Ectodermal cell (in vitro differentiated cells): ENCODE measurements at regions not wholly inside any gene's neighbourhood (a gene's known extent, or its start where the extent isn't known, plus 50 kb on each side); places are given as distances from the start of the nearest gene placed in this dataset.

ENCODE experiments used
- H3K27ac ChIP-seq: 2 replicates; pipeline ENCODE4 v1.7.0; 2013; ENCODE audit warnings: mild to moderate bottlenecking, low read depth, low read length; ENCODE audit not compliant: insufficient read depth, poor library complexity, severe bottlenecking
- H3K27me3 ChIP-seq: 2 replicates; pipeline ENCODE4 v1.7.0; 2013; ENCODE audit warnings: mild to moderate bottlenecking, low read length; ENCODE audit not compliant: insufficient read depth, control insufficient read depth, poor library complexity, severe bottlenecking
- H3K36me3 ChIP-seq: one replicate; pipeline ENCODE4 v1.7.0; 2013; ENCODE audit warnings: low read length; ENCODE audit not compliant: control insufficient read depth, insufficient read depth
- H3K4me1 ChIP-seq: one replicate; pipeline ENCODE4 v1.7.0; 2013; ENCODE audit warnings: low read length; ENCODE audit not compliant: control insufficient read depth, insufficient read depth
- H3K4me3 ChIP-seq: 2 replicates; pipeline ENCODE4 v1.7.0; 2013; ENCODE audit warnings: low read depth, low read length, control low read depth; ENCODE audit not compliant: insufficient read depth
- H3K9me3 ChIP-seq: 2 replicates; pipeline ENCODE4 v1.7.0; 2013; ENCODE audit warnings: mild to moderate bottlenecking, low read length, moderate library complexity; ENCODE audit not compliant: control insufficient read depth
- WGBS, 2 experiments: methylation state at CpG; one replicate each; pipeline ENCODE4 v1.1.7; 2013; ENCODE audit warnings: missing lambda C conversion rate in 2 of 2; 5-methylcytosine and 5-hydroxymethylcytosine counted together

- Histone ChIP-seq H3K27ac (no peak overlapping the region), H3K4me3 (no peak overlapping the region), H3K4me1 (no peaks in the 10 kb centered on the region), H3K9me3 (no peaks in the 10 kb centered on the region), H3K27me3 (no peaks in the 10 kb centered on the region), H3K36me3 (no peaks in the 10 kb centered on the region)
- 94 to 95% methylated on average over 2 of the region's 2 CpGs for WGBS, 2 experiments
Measured at GRCh38 chr15:91592567-91592966, 260.9 kb upstream of the SLCO3A1 start.

GRCh38 chr15:91593067-91593466 lies 260.4 kb upstream of the SLCO3A1 start:
- Histone ChIP-seq H3K4me3 (no peak overlapping the region), H3K27me3 (no peaks in the 10 kb centered on the region), H3K27ac (no peak overlapping the region), H3K4me1 (no peaks in the 10 kb centered on the region), H3K36me3 (no peaks in the 10 kb centered on the region), H3K9me3 (no peaks in the 10 kb centered on the region)

- Histone ChIP-seq H3K4me1 (no peaks in the 10 kb centered on the region), H3K9me3 (no peaks in the 10 kb centered on the region), H3K4me3 (no peak overlapping the region), H3K27ac (no peak overlapping the region), H3K27me3 (no peaks in the 10 kb centered on the region), H3K36me3 (no peaks in the 10 kb centered on the region)
- WGBS, 2 experiments: no CpG with 5 or more reads among the region's 1 CpG
Measured at GRCh38 chr15:91593653-91594052, 259.9 kb upstream of the SLCO3A1 start.

- Histone ChIP-seq H3K4me1 (no peaks in the 10 kb centered on the region), H3K27ac (no peak overlapping the region), H3K36me3 (no peaks in the 10 kb centered on the region), H3K9me3 (no peaks in the 10 kb centered on the region), H3K4me3 (no peak overlapping the region), H3K27me3 (no peaks in the 10 kb centered on the region)
- WGBS, 2 experiments: 58 to 61% methylated on average over 3 of the region's 3 CpGs
Measured at GRCh38 chr15:91599261-91599660, 254.2 kb upstream of the SLCO3A1 start.

GRCh38 chr15:91603384-91604080 lies 250.0 kb upstream of the SLCO3A1 start:
- Histone ChIP-seq H3K4me1 (no peaks in the 10 kb centered on the region), H3K4me3 (no peak overlapping the region), H3K27ac (no peak overlapping the region), H3K9me3 (no peaks in the 10 kb centered on the region), H3K27me3 (no peaks in the 10 kb centered on the region), H3K36me3 (no peaks in the 10 kb centered on the region)
- WGBS, 2 experiments: 79 to 88% methylated on average over 4 of the region's 4 CpGs

GRCh38 chr15:91604122-91604521 lies 249.4 kb upstream of the SLCO3A1 start:
- H3K36me3 ChIP-seq: no peaks in the 10 kb centered on the region
- no peaks in the 10 kb centered on the region for H3K9me3 ChIP-seq
- H3K4me3 ChIP-seq: no peak overlapping the region
- WGBS, 2 experiments: 86 to 88% methylated on average over 5 of the region's 5 CpGs
- H3K27me3 ChIP-seq: no peaks in the 10 kb centered on the region
- no peaks in the 10 kb centered on the region for H3K4me1 ChIP-seq
- H3K27ac ChIP-seq: no peak overlapping the region

- H3K27me3 ChIP-seq: no peaks in the 10 kb centered on the region
- H3K36me3 ChIP-seq: no peaks in the 10 kb centered on the region
- 89 to 90% methylated on average over 2 of the region's 2 CpGs for WGBS, 2 experiments
- H3K4me3 ChIP-seq: no peak overlapping the region
- H3K9me3 ChIP-seq: no peaks in the 10 kb centered on the region
- H3K4me1 ChIP-seq: no peaks in the 10 kb centered on the region
- no peak overlapping the region for H3K27ac ChIP-seq
Measured at GRCh38 chr15:91605576-91605975, 247.9 kb upstream of the SLCO3A1 start.

GRCh38 chr15:91609231-91609630 lies 244.3 kb upstream of the SLCO3A1 start:
- no peaks in the 10 kb centered on the region for H3K27me3 ChIP-seq
- H3K9me3 ChIP-seq: no peaks in the 10 kb centered on the region
- no peaks in the 10 kb centered on the region for H3K36me3 ChIP-seq
- no peak overlapping the region for H3K4me3 ChIP-seq
- peaks cover 7% of the 10 kb centered on the region for H3K4me1 ChIP-seq
- H3K27ac ChIP-seq: no peak overlapping the region
- WGBS, 2 experiments: 77 to 79% methylated on average over 8 of the region's 8 CpGs

- H3K4me3 ChIP-seq: no peak overlapping the region
- H3K36me3 ChIP-seq: no peaks in the 10 kb centered on the region
- no peaks in the 10 kb centered on the region for H3K9me3 ChIP-seq
- WGBS, 2 experiments: 91 to 93% methylated on average over 12 of the region's 12 CpGs
- no peak overlapping the region for H3K27ac ChIP-seq
- no peaks in the 10 kb centered on the region for H3K27me3 ChIP-seq
- H3K4me1 ChIP-seq: peaks cover 9% of the 10 kb centered on the region
Measured at GRCh38 chr15:91609966-91610365, 243.5 kb upstream of the SLCO3A1 start.

- peaks cover 9% of the 10 kb centered on the region for H3K4me1 ChIP-seq
- H3K36me3 ChIP-seq: no peaks in the 10 kb centered on the region
- H3K27ac ChIP-seq: no peak overlapping the region
- H3K9me3 ChIP-seq: no peaks in the 10 kb centered on the region
- 77 to 80% methylated on average over 10 of the region's 10 CpGs for WGBS, 2 experiments
- H3K27me3 ChIP-seq: no peaks in the 10 kb centered on the region
- no peak overlapping the region for H3K4me3 ChIP-seq
Measured at GRCh38 chr15:91611561-91612323, 241.8 kb upstream of the SLCO3A1 start.
